ENCODE measurements at regions not wholly inside any gene's neighbourhood (a gene's known extent, or its start where the extent isn't known, plus 50 kb on each side); places are given as distances from the start of the nearest gene placed in this dataset.
A peak's percentile ranks its signal among the peaks of the same experiment; 100 is the strongest.

DNA sequence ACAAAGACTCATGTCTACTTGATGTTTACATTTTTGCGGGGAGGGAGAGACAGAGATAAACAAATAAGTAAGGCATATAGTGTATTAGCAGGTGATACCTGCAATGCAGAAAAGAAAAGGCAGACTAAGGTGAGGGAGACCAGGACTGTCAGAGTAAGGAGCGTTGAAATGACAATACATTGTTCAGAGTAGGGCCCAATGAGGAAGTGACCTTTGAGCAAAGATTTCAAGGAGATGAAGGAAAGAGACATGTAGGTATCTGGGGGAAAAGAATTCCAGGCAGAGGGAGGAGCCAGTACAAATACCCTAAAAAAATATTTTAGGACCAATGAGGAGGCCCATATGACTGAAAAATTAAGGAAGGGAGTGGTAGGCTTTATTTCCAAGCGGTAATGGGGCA, 162.7 kb upstream of the PRSS1 start:
- Histone ChIP-seq H3K4me3 (no peak overlapping the region), H3K79me2 (ENCODE audit: low read depth) (no peaks in the 10 kb centered on the region), H3K27ac (no peak overlapping the region), H3K36me3 (ENCODE audit: low read depth) (no peaks in the 10 kb centered on the region), H3K9me3 (ENCODE audit: insufficient read depth, low read depth) (no peaks in the 10 kb centered on the region), H3K27me3 (ENCODE audit: insufficient read depth, low read depth) (no peaks in the 10 kb centered on the region), H2AFZ (no peak overlapping the region), H3K9me2 (ENCODE audit: insufficient read depth) (no peaks in the 10 kb centered on the region), H4K20me1 (ENCODE audit: insufficient read depth) (no peaks in the 10 kb centered on the region), H3K4me1 (replicated peaks; ENCODE audit: insufficient read depth) (peaks cover 29% of the 10 kb centered on the region), H3F3A (ENCODE audit: insufficient read depth, low read depth) (peaks cover 6% of the 10 kb centered on the region; the same call in 1 of the 2 replicates), H3K4me2 (no peak overlapping the region)
- ChIA-PET CTCF (interaction anchor here (1.4 to 2.2 kb wide), 2 partner anchors 52 to 211 kb away, joined by 3 to 20 read pairs; no protein-coding TSS in a partner anchor), POLR2A (ENCODE audit: unreplicated experiment) (no interaction called here)
- no peak for DNase-seq
- TF ChIP-seq EZH2 (IDR thresholded peaks at IDR 0.05; ENCODE audit: low read depth) = no peak
- TF ChIP-seq CTCF (conservative IDR thresholded peaks at IDR 0.05) = no peak
- intact Hi-C loops (cut with micrococcal nuclease; ENCODE audit: unreplicated experiment) = loop anchor here (5.0 kb wide), 2 partner anchors 89 to 129 kb away; no protein-coding TSS in a partner anchor
- no TSS peak for BruUV-seq (replicated peaks)

GRCh38 chr7:142585425-142585824, 163.8 kb upstream of the PRSS1 start:
- Histone ChIP-seq H3K36me3 (ENCODE audit: low read depth) (no peaks in the 10 kb centered on the region), H3K4me3 (no peak overlapping the region), H3K4me2 (no peak overlapping the region), H3K4me1 (replicated peaks; ENCODE audit: insufficient read depth) (peaks cover 38% of the 10 kb centered on the region), H3K27ac (no peak overlapping the region), H3K9me3 (ENCODE audit: insufficient read depth, low read depth) (no peaks in the 10 kb centered on the region), H3K9me2 (ENCODE audit: insufficient read depth) (no peaks in the 10 kb centered on the region), H3K79me2 (ENCODE audit: low read depth) (no peaks in the 10 kb centered on the region), H3K27me3 (ENCODE audit: insufficient read depth, low read depth) (no peaks in the 10 kb centered on the region), H2AFZ (no peak overlapping the region), H3F3A (ENCODE audit: insufficient read depth, low read depth) (peaks cover 6% of the 10 kb centered on the region; the same call in 1 of the 2 replicates), H4K20me1 (ENCODE audit: insufficient read depth) (no peaks in the 10 kb centered on the region)
- ChIA-PET POLR2A (ENCODE audit: unreplicated experiment) (interaction anchor here (0.7 kb wide), 1 partner anchor 217 kb away, joined by 7 read pairs; no protein-coding TSS in a partner anchor), CTCF (interaction anchor here (0.6 to 2.7 kb wide), 4 partner anchors 19 to 124 kb away, joined by 3 to 9 read pairs (median 5); no protein-coding TSS in a partner anchor)
- TF ChIP-seq CTCF (conservative IDR thresholded peaks at IDR 0.05) (no peak), EZH2 (IDR thresholded peaks at IDR 0.05; ENCODE audit: low read depth) (no peak)
- intact Hi-C loops (cut with micrococcal nuclease; ENCODE audit: unreplicated experiment) = loop anchor here (2.0 to 5.0 kb wide), 3 partner anchors 51 to 128 kb away; no protein-coding TSS in a partner anchor
- no TSS peak for BruUV-seq (replicated peaks)
- no peak for DNase-seq

GRCh38 chr7:142584765-142585164, 164.5 kb upstream of the PRSS1 start:
- Histone ChIP-seq H3K9me2 (ENCODE audit: insufficient read depth) (no peaks in the 10 kb centered on the region), H3K36me3 (ENCODE audit: low read depth) (no peaks in the 10 kb centered on the region), H3K4me3 (no peak overlapping the region), H3K4me2 (no peak overlapping the region), H3F3A (ENCODE audit: insufficient read depth, low read depth) (peaks cover 6% of the 10 kb centered on the region; the same call in 1 of the 2 replicates), H3K9me3 (ENCODE audit: insufficient read depth, low read depth) (no peaks in the 10 kb centered on the region), H4K20me1 (ENCODE audit: insufficient read depth) (no peaks in the 10 kb centered on the region), H3K27ac (no peak overlapping the region), H2AFZ (no peak overlapping the region), H3K4me1 (replicated peaks; ENCODE audit: insufficient read depth) (peaks cover 38% of the 10 kb centered on the region), H3K27me3 (ENCODE audit: insufficient read depth, low read depth) (no peaks in the 10 kb centered on the region), H3K79me2 (ENCODE audit: low read depth) (no peaks in the 10 kb centered on the region)
- DNase-seq = peak in 1 of 2 experiments; percentile 47
- no TSS peak for BruUV-seq (replicated peaks)
- intact Hi-C loops (cut with micrococcal nuclease; ENCODE audit: unreplicated experiment) = loop anchor here (2.0 to 5.0 kb wide), 3 partner anchors 50 to 127 kb away; no protein-coding TSS in a partner anchor
- ChIA-PET POLR2A (ENCODE audit: unreplicated experiment) (interaction anchor here (0.5 to 0.7 kb wide), 2 partner anchors 218 to 228 kb away, joined by 3 to 7 read pairs; no protein-coding TSS in a partner anchor), CTCF (interaction anchor here (0.9 to 2.7 kb wide), 3 partner anchors 19 to 49 kb away, joined by 4 to 9 read pairs (median 6); no protein-coding TSS in a partner anchor)
- TF ChIP-seq CTCF (conservative IDR thresholded peaks at IDR 0.05) = no peak
- TF ChIP-seq EZH2 (IDR thresholded peaks at IDR 0.05; ENCODE audit: low read depth) = no peak

Measured in PC-9 (cell line).